ENCODE measurements at regions not wholly inside any gene's neighbourhood (a gene's known extent, or its start where the extent isn't known, plus 50 kb on each side); places are given as distances from the start of the nearest gene placed in this dataset.
"Not testable (repeated sequence)": the region's sequence is repeated elsewhere in the genome, so short reads cannot be mapped to it uniquely, and the experiment has no call there.

- no peak for DNase-seq
Measured at GRCh38 chr11:112310848-112311247, 50.2 kb upstream of the PLET1 start.

- DNase-seq = no peak
Measured at GRCh38 chr11:112315057-112315720, 54.5 kb upstream of the PLET1 start.

- DNase-seq = no peak
Measured at GRCh38 chr11:112315861-112316739, 55.4 kb upstream of the PLET1 start.

GRCh38 chr11:112316971-112317370 is 56.3 kb upstream of the PLET1 start:
- DNase-seq = no peak

- DNase-seq = no peak
Measured at GRCh38 chr11:112318184-112318591, 57.5 kb upstream of the PLET1 start.

- no peak for DNase-seq
Measured at GRCh38 chr11:112318661-112319060, 58.0 kb upstream of the PLET1 start.

GRCh38 chr11:112320668-112321067 is 60.0 kb upstream of the PLET1 start:
- no peak for DNase-seq

GRCh38 chr11:112321501-112322172 is 61.0 kb upstream of the PLET1 start:
- DNase-seq = no peak

- DNase-seq = no peak
Measured at GRCh38 chr11:112322173-112322790, 61.6 kb upstream of the PLET1 start.

- DNase-seq = no peak
Measured at GRCh38 chr11:112334381-112334780, 73.7 kb upstream of the PLET1 start.

GRCh38 chr11:112336356-112336886 is 75.8 kb upstream of the PLET1 start:
- DNase-seq = no peak

- no peak for DNase-seq
Measured at GRCh38 chr11:112339566-112339965, 78.9 kb upstream of the PLET1 start.

- no peak for DNase-seq
Measured at GRCh38 chr11:112343368-112344039, 82.8 kb upstream of the PLET1 start.

GRCh38 chr11:112344040-112344413 is 83.4 kb upstream of the PLET1 start:
- DNase-seq = no peak

- no peak for DNase-seq
Measured at GRCh38 chr11:112345166-112345565, 84.5 kb upstream of the PLET1 start.

GRCh38 chr11:112345706-112346105 is 85.0 kb upstream of the PLET1 start:
- no peak for DNase-seq

- no peak for DNase-seq
Measured at GRCh38 chr11:112346586-112346985, 85.9 kb upstream of the PLET1 start.

GRCh38 chr11:112348480-112349029 is 87.9 kb upstream of the PLET1 start:
- DNase-seq = no peak

GRCh38 chr11:112351423-112351822 is 90.8 kb upstream of the PLET1 start:
- not testable (repeated sequence) for DNase-seq

GRCh38 chr11:112352907-112353306 is 92.2 kb upstream of the PLET1 start:
- DNase-seq = no peak

- no peak for DNase-seq
Measured at GRCh38 chr11:112354364-112354763, 93.7 kb upstream of the PLET1 start.

GRCh38 chr11:112355726-112356125 is 95.1 kb upstream of the PLET1 start:
- no peak for DNase-seq

All from activated CD4-positive, CD25-positive, alpha-beta regulatory T cell (primary cell).